GM12864 (cell line): ENCODE measurements at regions not wholly inside any gene's neighbourhood (a gene's known extent, or its start where the extent isn't known, plus 50 kb on each side); places are given as distances from the start of the nearest gene placed in this dataset.

Experiments
- DNase-seq: peaks from one replicate; pipeline ENCODE4 v3.0.0-alpha.2; 2011; ENCODE audit warnings: low read depth
- H3K4me3 ChIP-seq: 2 replicates; pipeline ENCODE4 v1.5.1; 2011; ENCODE audit warnings: mild to moderate bottlenecking, low read depth, low read length, control low read depth
- CTCF ChIP-seq: IDR thresholded peaks from 2 replicates; pipeline ENCODE4 v1.5.1; 2011; ENCODE audit warnings: low read depth, mild to moderate bottlenecking, moderate library complexity, low read length, control low read depth, inconsistent platforms; ENCODE audit errors: missing control alignments

- H3K4me3 ChIP-seq = no peak overlapping the region
- TF ChIP-seq CTCF = no peak
- no peak for DNase-seq
These were observed 877.1 kb downstream of the HACE1 start for GRCh38 chr6:103982574-103982973.

- no peak for TF ChIP-seq CTCF
These were observed 880.4 kb downstream of the HACE1 start for GRCh38 chr6:103979308-103979707.

GRCh38 chr6:103937389-103937788 is 922.3 kb downstream of the HACE1 start:
- no peak for TF ChIP-seq CTCF
- no peak overlapping the region for H3K4me3 ChIP-seq
- no peak for DNase-seq

More at GRCh38 chr6:103979308-103979707, 880.4 kb downstream of the HACE1 start:
- no peak for DNase-seq
- no peak overlapping the region for H3K4me3 ChIP-seq

GRCh38 chr6:103925317-103925716 is 934.4 kb downstream of the HACE1 start:
- no peak for DNase-seq
- H3K4me3 ChIP-seq = no peak overlapping the region
- no peak for TF ChIP-seq CTCF

GRCh38 chr6:103910018-103910417 is 949.7 kb downstream of the HACE1 start:
- no peak for DNase-seq
- no peak for TF ChIP-seq CTCF
- no peak overlapping the region for H3K4me3 ChIP-seq

GRCh38 chr6:103908898-103909297 is 950.8 kb downstream of the HACE1 start:
- H3K4me3 ChIP-seq = no peak overlapping the region
- TF ChIP-seq CTCF = no peak
- DNase-seq = no peak

- no peak for TF ChIP-seq CTCF
- no peak for DNase-seq
- H3K4me3 ChIP-seq = no peak overlapping the region
These were observed 964.6 kb downstream of the HACE1 start for GRCh38 chr6:103895136-103895535.
